Stimulated activated CD8-positive, alpha-beta memory T cell treated with anti-CD3 and anti-CD28 coated beads, Interleukin-7, amount 100 ng/mL, for 24 hours (primary cell): ENCODE measurements at regions not wholly inside any gene's neighbourhood (a gene's known extent, or its start where the extent isn't known, plus 50 kb on each side); places are given as distances from the start of the nearest gene placed in this dataset.

Source experiments
- DNase-seq: peaks from one replicate; pipeline ENCODE4 v3.0.0-alpha.2; 2020; ENCODE audit warnings: low read depth

- no peak for DNase-seq
These were observed 298.0 kb downstream of the TRIB2 start for GRCh38 chr2:13014783-13015182.

GRCh38 chr2:13015532-13016320 is 299.0 kb downstream of the TRIB2 start:
- DNase-seq = no peak

- no peak for DNase-seq
These were observed 301.8 kb downstream of the TRIB2 start for GRCh38 chr2:13018490-13018889.

GRCh38 chr2:13019781-13020180 is 303.0 kb downstream of the TRIB2 start:
- DNase-seq = no peak

- DNase-seq = no peak
These were observed 303.7 kb downstream of the TRIB2 start for GRCh38 chr2:13020469-13020868.

- DNase-seq = no peak
These were observed 304.8 kb downstream of the TRIB2 start for GRCh38 chr2:13021470-13021957.

GRCh38 chr2:13030606-13031005 is 313.9 kb downstream of the TRIB2 start:
- no peak for DNase-seq

GRCh38 chr2:13034861-13035260 is 318.1 kb downstream of the TRIB2 start:
- no peak for DNase-seq

- DNase-seq = no peak
These were observed 319.1 kb downstream of the TRIB2 start for GRCh38 chr2:13035866-13036265.

GRCh38 chr2:13040043-13040442 is 323.3 kb downstream of the TRIB2 start:
- DNase-seq = no peak

- DNase-seq = no peak
These were observed 329.9 kb downstream of the TRIB2 start for GRCh38 chr2:13046557-13047165.

- DNase-seq = no peak
These were observed 334.0 kb downstream of the TRIB2 start for GRCh38 chr2:13050764-13051163.

- no peak for DNase-seq
These were observed 335.8 kb downstream of the TRIB2 start for GRCh38 chr2:13052547-13052946.

GRCh38 chr2:13056259-13056843 is 339.6 kb downstream of the TRIB2 start:
- no peak for DNase-seq

GRCh38 chr2:13057671-13058070 is 340.9 kb downstream of the TRIB2 start:
- DNase-seq = no peak

- no peak for DNase-seq
These were observed 349.9 kb downstream of the TRIB2 start for GRCh38 chr2:13066676-13067075.

- DNase-seq = no peak
These were observed 350.8 kb downstream of the TRIB2 start for GRCh38 chr2:13067508-13067907.

GRCh38 chr2:13089971-13090370 is 373.2 kb downstream of the TRIB2 start:
- DNase-seq = no peak

GRCh38 chr2:13091455-13091854 is 374.7 kb downstream of the TRIB2 start:
- DNase-seq = no peak

GRCh38 chr2:13091861-13092378 is 375.2 kb downstream of the TRIB2 start:
- no peak for DNase-seq

GRCh38 chr2:13093416-13093991 is 376.8 kb downstream of the TRIB2 start:
- DNase-seq = no peak

- no peak for DNase-seq
These were observed 385.8 kb downstream of the TRIB2 start for GRCh38 chr2:13102397-13103063.
